Anterior cingulate cortex (tissue), 58 donors: ENCODE measurements at regions not wholly inside any gene's neighbourhood (a gene's known extent, or its start where the extent isn't known, plus 50 kb on each side); places are given as distances from the start of the nearest gene placed in this dataset.

Experiments
- DNase-seq, 58 donors: peaks; one replicate each; lab custom pipeline; 2025; lab: John Stamatoyannopoulos, UW

GRCh38 chr1:18052671-18053070, 54.9 kb upstream of the IGSF21 start:
- DNase-seq = no peak

- no peak for DNase-seq
Measured at GRCh38 chr1:18055156-18055555, 52.4 kb upstream of the IGSF21 start.

DNA sequence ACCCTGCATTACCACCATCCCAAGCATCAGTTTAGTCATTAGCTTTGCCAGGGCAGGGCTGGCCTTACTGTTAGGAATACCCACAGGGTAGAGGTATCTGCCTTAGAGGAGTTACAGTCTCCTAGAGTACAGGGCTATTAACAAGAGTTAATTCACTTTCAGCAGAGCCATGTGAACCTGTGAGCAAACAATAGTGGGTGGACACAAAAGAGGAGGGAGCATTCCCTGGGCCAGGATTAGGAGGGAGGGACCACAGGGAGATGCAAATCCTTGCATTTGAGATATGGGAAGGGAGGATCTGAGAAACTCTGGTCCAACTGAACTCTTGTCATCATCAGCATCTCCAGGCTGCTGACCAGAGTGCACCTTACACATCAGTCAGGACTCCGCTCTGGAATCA, 51.1 kb upstream of the IGSF21 start:
- no peak for DNase-seq

GRCh38 chr1:18057623-18058022, 50.0 kb upstream of the IGSF21 start:
- no peak for DNase-seq
